Retina (tissue), 1 donor: ENCODE measurements at regions not wholly inside any gene's neighbourhood (a gene's known extent, or its start where the extent isn't known, plus 50 kb on each side); places are given as distances from the start of the nearest gene placed in this dataset.
A peak's percentile ranks its signal among the peaks of the same experiment; 100 is the strongest.
"Not testable (repeated sequence)": the region's sequence is repeated elsewhere in the genome, so short reads cannot be mapped to it uniquely, and the experiment has no call there.

Experiments used
- DNase-seq: peaks from one replicate; pipeline ENCODE4 v3.0.0-alpha.2; 2016

DNA sequence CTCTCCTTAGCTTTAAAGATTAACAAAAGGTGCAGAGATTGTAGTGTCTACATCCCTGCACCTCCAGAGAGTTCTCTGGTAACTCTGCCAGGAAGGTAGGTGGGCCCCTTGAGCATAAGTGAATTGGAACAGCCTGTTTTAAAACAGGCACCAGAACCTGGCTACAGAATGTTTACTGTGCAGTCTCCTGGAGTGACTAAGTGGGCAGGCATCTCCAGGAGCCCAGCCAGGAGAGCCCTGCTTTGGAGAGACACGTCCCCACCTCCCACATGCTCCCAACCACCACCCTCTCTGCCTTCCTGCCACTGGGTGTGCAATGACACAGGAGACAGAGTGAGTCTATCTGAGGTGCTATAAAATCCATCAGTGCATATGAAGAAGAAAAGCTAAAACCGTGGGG lies 110.3 kb upstream of the EYA4 start:
- no peak for DNase-seq

DNA sequence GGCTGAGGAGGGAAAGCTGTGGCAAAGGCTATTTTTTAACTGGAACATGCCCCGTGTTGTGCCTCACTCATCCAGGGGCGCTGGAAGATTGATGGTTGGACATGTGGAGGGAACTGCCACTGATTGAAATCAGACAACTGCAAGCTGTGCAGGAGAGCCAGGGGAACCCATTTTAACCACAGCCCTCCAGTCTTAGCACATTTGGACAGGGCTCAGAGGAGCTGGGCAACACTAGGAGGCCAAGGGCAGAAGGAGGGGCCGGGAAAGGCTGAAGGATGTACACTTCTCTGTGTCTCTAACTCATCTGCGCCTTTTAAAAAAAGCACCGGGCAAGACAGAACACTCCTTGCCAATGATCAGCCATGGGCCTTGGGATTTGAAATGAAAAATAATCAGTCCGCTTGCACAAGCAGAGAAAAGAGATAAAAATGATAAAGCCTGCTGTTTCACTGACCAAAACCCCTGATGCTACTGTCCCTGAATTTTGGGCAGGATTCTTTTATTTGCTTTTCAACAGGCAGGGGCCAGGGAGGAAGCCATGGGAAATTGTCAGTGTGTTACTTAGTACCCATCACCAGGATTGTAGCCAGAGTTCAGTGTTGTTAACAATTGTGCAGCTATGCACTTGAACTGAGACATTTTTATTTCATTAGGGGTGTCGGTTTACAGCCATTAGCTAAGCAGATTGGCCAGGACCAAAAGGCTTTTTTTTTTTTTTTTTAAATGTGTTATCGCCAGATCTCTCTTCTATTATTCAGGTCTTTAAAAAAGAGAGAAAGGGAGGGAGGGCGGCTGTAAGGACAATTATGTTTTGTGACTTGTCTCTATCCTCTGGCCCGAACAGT lies 109.3 kb upstream of the EYA4 start:
- DNase-seq = peak; percentile 33

GRCh38 chr6:133132466-133132971 lies 108.6 kb upstream of the EYA4 start:
- DNase-seq = peak; percentile 40

GRCh38 chr6:133136177-133136880 lies 104.8 kb upstream of the EYA4 start:
- DNase-seq = no peak

DNA sequence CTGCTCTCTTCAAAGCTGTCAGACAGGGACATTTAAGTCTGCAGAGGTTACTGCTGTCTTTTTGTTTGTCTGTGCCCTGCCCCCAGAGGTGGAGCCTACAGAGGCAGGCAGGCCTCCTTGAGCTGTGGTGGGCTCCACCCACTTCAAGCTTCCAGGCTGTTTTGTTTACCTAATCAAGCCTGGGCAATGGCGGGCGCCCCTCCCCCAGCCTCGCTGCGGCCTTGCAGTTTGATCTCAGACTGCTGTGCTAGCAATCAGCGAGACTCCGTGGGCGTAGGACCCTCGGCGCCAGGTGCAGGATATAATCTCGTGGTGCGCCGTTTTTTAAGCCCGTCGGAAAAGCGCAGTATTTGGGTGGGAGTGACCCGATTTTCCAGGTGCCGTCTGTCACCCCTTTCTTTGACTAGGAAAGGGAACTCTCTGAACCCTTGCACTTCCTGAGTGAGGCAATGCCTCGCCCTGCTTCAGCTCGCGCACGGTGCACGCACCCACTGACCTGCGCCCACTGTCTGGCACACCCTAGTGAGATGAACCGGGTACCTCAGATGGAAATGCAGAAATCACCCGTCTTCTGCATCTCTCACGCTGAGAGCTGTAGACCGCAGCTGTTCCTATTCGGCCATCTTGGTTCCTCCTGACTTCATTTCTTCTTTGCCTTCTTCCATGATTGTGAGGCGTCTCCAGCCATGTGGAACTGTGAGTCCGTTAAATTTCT lies 93.5 kb upstream of the EYA4 start:
- not testable (repeated sequence) for DNase-seq

DNA sequence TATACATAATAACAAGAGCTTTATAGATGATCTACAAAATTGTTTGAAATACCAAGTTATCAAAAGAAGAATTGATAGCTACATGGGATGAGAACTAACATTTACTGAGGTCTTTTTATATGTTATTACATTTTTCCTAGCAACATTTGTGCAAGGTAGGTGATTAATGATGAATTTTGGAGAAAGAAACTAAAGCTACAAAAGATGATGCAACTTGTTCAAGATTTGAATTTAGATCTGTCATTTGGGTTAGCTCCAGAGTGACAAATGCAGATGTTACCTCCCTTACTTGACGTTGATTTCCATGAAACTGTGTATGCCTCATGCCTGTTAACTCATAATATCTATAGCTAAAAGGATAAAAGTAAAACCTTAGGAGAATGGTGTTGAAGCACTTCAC lies 84.5 kb upstream of the EYA4 start:
- DNase-seq = no peak

- no peak for DNase-seq
Measured at GRCh38 chr6:133157995-133158394, 83.2 kb upstream of the EYA4 start.

GRCh38 chr6:133159255-133159795 lies 81.8 kb upstream of the EYA4 start:
- no peak for DNase-seq

DNA sequence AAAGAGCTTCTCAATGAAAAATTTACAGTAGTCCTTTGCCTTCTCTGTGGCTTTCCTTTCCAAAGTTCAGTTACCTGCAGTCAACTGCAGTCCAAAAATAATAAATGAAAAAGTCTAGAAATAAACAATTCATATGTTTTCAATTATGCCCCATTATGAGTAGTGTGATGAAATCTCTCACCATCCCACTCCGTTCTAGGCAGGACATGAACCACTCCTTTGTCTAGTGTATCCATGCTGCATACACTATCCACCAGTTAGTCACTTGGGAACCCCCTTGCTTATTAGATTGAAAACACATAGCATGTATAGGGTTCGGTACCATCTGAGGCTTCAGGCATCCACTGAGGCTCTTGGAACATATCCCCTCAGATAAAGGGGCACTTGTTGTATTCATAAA lies 80.6 kb upstream of the EYA4 start:
- DNase-seq = no peak

DNA sequence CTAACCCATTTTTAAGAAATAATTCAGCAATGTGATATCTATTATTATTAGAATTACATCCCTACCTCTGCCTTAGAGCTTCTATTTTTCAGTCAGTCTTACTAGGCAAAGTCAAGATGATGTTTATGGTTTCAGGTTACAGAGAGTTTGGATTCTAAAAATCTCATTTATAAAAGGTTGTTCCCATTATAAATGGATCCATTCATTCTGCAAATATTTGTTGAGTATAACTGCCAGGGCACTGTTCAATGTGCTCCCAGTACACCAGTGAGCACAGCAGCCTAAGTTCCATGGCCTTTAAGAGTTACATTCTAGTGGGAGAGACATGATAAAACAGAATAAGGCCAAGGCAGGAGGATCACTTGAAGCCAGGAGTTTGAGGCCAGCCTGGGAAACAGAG lies 75.9 kb upstream of the EYA4 start:
- DNase-seq = no peak

- no peak for DNase-seq
Measured at GRCh38 chr6:133166766-133167165, 74.4 kb upstream of the EYA4 start.

GRCh38 chr6:133169901-133170300 lies 71.3 kb upstream of the EYA4 start:
- DNase-seq = no peak

- no peak for DNase-seq
Measured at GRCh38 chr6:133170602-133171001, 70.6 kb upstream of the EYA4 start.

DNA sequence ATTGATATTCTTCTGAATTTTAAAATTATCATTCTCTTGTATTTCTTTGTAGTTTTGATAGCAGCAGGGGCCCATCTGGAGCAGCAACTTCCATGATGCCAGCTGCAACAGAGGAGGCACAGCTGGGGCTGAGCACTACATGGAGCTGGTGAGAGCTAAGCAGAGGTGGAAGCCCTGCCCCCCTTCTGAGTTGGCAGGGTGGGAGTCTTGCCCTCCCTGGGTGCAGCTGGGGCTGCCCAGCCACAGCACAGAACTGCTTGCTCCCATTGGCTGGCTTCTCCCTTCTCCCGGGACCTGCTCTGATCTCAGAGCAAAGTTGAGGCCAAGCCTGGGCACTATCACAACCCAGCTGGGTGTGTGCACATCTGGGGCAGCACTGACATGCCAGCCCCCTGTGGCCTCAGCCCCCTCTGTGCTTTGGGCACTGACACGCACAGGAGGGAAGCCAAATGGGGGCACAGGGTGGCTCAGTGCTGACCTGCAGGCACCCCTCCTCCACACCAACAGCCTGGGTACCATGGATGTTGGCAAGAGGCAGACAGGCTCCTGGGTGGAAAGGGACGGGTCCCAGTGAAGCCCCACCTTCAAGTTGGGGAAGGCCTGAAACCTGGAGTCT lies 69.1 kb upstream of the EYA4 start:
- no peak for DNase-seq

GRCh38 chr6:133173276-133173675 lies 67.9 kb upstream of the EYA4 start:
- no peak for DNase-seq

DNA sequence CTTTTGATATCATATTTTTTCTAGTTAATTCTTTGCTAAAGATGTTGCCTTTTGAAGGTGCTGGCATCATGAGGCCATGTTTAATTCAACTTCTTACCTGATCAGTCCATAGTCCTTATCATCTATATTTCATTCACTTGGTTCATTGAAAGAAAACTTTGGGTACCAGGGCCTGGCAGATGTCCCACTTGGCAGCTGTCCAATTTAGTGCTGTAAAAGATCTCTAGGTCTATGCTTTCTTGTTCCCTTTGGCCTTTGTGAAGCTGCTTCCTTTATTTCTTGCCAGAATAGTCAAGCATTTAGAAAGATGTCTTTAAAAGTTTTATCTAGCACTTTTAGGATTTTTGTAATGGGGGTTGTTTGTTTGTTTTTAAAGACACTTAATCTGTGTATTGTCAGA lies 61.7 kb upstream of the EYA4 start:
- no peak for DNase-seq

- DNase-seq = no peak
Measured at GRCh38 chr6:133183691-133184090, 57.5 kb upstream of the EYA4 start.

- peak; percentile 19 for DNase-seq
Measured at GRCh38 chr6:133184798-133185372, 56.3 kb upstream of the EYA4 start.

- no peak for DNase-seq
Measured at GRCh38 chr6:133185731-133186130, 55.4 kb upstream of the EYA4 start.

GRCh38 chr6:133187114-133187513 lies 54.0 kb upstream of the EYA4 start:
- no peak for DNase-seq

DNA sequence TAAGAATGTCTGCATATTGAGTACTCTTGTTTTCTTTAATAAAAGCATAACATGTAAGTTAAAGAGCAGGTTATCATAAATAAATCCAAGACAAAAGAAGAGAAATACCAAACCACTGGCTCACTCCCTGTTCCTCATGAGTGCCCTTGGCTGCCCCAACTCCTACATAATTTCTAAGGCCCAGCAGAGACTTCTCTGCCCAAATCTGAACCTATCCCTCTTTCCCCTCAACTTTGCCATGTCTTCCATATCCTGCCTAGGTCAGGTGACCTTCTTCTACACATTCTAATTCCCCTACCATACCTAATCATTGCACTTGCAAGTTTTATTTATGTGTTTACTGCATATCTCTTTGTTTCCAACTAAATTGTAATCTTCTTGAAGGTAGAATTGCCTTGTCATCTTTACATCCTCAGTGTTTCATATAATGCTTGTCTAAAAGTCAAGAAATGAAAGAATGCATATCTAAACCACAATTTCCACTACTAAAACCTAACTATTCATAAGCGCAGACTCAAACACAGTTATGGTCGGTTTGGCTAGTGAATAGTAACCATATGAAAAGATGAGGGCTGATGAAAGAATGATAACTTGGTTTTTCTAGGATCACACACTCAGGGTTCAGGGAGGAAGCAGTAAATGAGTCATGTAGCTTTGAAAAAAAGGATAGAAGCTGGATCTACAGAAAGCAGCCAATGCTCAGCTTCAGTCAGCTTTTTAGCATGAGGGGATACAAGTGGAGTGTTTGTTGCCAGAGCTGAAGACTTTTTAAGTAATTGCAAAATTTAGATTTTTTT lies 53.3 kb upstream of the EYA4 start:
- no peak for DNase-seq

GRCh38 chr6:133190912-133191311 lies 50.2 kb upstream of the EYA4 start:
- no peak for DNase-seq
